HEK293T (cell line): ENCODE measurements at regions not wholly inside any gene's neighbourhood (a gene's known extent, or its start where the extent isn't known, plus 50 kb on each side); places are given as distances from the start of the nearest gene placed in this dataset.

Experiments
- CTCF ChIA-PET: fragments of 350-600 bp; formaldehyde crosslinking; extraction: SDS; loops from one replicate; lab custom pipeline; 2021; ENCODE audit warnings: antibody characterized with exemption, inconsistent platforms; lab: Yijun Ruan, JAX
- POLR2A ChIA-PET: fragments of 350-600 bp; formaldehyde crosslinking; extraction: SDS; loops from one replicate; lab custom pipeline; 2020; ENCODE audit warnings: antibody characterized with exemption, inconsistent platforms; lab: Yijun Ruan, JAX
- DNase-seq: peaks from one replicate; pipeline ENCODE4 v3.0.0; 2012; ENCODE audit warnings: mixed read lengths; ENCODE audit errors: extremely low spot score
- ARNT ChIP-seq: fragments of 450-650 bp; IDR thresholded peaks from 2 replicates; pipeline ENCODE4 v1.6.1; 2017; ENCODE audit warnings: mild to moderate bottlenecking
- BHLHE40 ChIP-seq: fragments of 450-650 bp; IDR thresholded peaks from 2 replicates; pipeline ENCODE4 v1.6.1; 2016; ENCODE audit warnings: mild to moderate bottlenecking, moderate library complexity, borderline replicate concordance
- CTBP1 ChIP-seq: fragments of 450-650 bp; IDR thresholded peaks from 2 replicates; pipeline ENCODE4 v1.6.1; 2016; ENCODE audit warnings: borderline replicate concordance
- ELF4 ChIP-seq: fragments of 450-650 bp; IDR thresholded peaks from 2 replicates; pipeline ENCODE4 v1.6.1; 2017; ENCODE audit warnings: antibody characterized with exemption
- FOXA1 ChIP-seq: fragments of 450-650 bp; IDR thresholded peaks from 2 replicates; pipeline ENCODE4 v1.6.1; 2016; ENCODE audit warnings: mild to moderate bottlenecking
- FOXK2 ChIP-seq: fragments of 450-650 bp; IDR thresholded peaks from 2 replicates; pipeline ENCODE4 v1.6.1; 2016; ENCODE audit warnings: mild to moderate bottlenecking
- FOXM1 ChIP-seq: fragments of 450-650 bp; IDR thresholded peaks from 2 replicates; pipeline ENCODE4 v1.6.1; 2017; ENCODE audit warnings: mild to moderate bottlenecking, borderline replicate concordance
- HDGF ChIP-seq: fragments of 450-650 bp; IDR thresholded peaks from 2 replicates; pipeline ENCODE4 v1.6.1; 2017; ENCODE audit warnings: antibody characterized with exemption, borderline replicate concordance
- L3MBTL2 ChIP-seq: fragments of 450-650 bp; conservative IDR thresholded peaks from 2 replicates; pipeline ENCODE4 v1.6.1; 2016; ENCODE audit warnings: mild to moderate bottlenecking
- LEF1 ChIP-seq: fragments of 450-650 bp; IDR thresholded peaks from 2 replicates; pipeline ENCODE4 v1.6.1; 2017; ENCODE audit warnings: mild to moderate bottlenecking, borderline replicate concordance
- NFRKB ChIP-seq: fragments of 450-650 bp; IDR thresholded peaks from 2 replicates; pipeline ENCODE4 v1.6.1; 2016; ENCODE audit warnings: mild to moderate bottlenecking, moderate library complexity
- SP1 ChIP-seq: fragments of 450-650 bp; IDR thresholded peaks from 2 replicates; pipeline ENCODE4 v1.6.1; 2017
- SUZ12 ChIP-seq: fragments of 450-650 bp; IDR thresholded peaks from 2 replicates; pipeline ENCODE4 v1.6.1; 2016; ENCODE audit warnings: mild to moderate bottlenecking
- TARDBP ChIP-seq: fragments of 450-650 bp; IDR thresholded peaks from 2 replicates; pipeline ENCODE4 v1.6.1; 2016
- ZNF384 ChIP-seq: fragments of 450-650 bp; IDR thresholded peaks from 2 replicates; pipeline ENCODE4 v1.6.1; 2016
- TF ChIP-seq, protein P1 (sequence below): fragments of 450-650 bp; IDR thresholded peaks from 2 replicates; pipeline ENCODE4 v1.6.1; 2016

- CTCF ChIA-PET: no interaction called here
These were observed 113.5 kb downstream of the HTR5A start for GRCh38 chr7:155183655-155184054.

DNA sequence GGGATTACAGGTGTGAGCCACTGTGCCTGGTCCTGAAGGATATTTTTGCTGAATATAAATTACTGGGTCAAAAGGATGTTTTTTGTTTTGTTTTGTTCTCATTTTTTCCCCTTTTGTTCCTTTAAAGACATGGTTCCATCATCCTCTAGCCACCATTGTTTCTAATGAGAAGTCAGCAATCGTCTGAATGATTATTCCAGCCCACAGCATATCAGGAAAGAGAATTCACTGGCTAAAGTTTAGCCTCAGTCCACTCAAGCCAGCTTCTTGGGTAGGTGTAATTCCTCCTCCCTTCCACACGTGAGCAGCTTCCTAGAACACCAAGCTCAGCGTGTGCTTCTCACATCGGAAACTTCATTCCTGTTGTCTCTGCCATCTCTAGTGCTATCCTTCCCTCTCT, 112.8 kb upstream of the INSIG1 start:
- no peak for DNase-seq
- TF ChIP-seq SUZ12 (no peak), TARDBP (no peak), CTBP1 (no peak), FOXA1 (no peak), BHLHE40 (no peak), ZNF384 (no peak), FOXK2 (no peak), FOXM1 (no peak), ELF4 (no peak), HDGF (no peak), LEF1 (no peak), L3MBTL2 (no peak), ARNT (no peak), NFRKB (no peak), SP1 (no peak)
- TF ChIP-seq, protein P1, sequence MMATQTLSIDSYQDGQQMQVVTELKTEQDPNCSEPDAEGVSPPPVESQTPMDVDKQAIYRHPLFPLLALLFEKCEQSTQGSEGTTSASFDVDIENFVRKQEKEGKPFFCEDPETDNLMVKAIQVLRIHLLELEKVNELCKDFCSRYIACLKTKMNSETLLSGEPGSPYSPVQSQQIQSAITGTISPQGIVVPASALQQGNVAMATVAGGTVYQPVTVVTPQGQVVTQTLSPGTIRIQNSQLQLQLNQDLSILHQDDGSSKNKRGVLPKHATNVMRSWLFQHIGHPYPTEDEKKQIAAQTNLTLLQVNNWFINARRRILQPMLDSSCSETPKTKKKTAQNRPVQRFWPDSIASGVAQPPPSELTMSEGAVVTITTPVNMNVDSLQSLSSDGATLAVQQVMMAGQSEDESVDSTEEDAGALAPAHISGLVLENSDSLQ: no peak
- ChIA-PET POLR2A (no interaction called here), CTCF (no interaction called here)

More at GRCh38 chr7:155183655-155184054, 113.5 kb downstream of the HTR5A start:
- POLR2A ChIA-PET: no interaction called here
- DNase-seq: no peak
- TF ChIP-seq HDGF (no peak), SP1 (no peak), FOXK2 (no peak), ZNF384 (no peak), NFRKB (no peak), SUZ12 (no peak), BHLHE40 (no peak), LEF1 (no peak), ARNT (no peak)

DNA sequence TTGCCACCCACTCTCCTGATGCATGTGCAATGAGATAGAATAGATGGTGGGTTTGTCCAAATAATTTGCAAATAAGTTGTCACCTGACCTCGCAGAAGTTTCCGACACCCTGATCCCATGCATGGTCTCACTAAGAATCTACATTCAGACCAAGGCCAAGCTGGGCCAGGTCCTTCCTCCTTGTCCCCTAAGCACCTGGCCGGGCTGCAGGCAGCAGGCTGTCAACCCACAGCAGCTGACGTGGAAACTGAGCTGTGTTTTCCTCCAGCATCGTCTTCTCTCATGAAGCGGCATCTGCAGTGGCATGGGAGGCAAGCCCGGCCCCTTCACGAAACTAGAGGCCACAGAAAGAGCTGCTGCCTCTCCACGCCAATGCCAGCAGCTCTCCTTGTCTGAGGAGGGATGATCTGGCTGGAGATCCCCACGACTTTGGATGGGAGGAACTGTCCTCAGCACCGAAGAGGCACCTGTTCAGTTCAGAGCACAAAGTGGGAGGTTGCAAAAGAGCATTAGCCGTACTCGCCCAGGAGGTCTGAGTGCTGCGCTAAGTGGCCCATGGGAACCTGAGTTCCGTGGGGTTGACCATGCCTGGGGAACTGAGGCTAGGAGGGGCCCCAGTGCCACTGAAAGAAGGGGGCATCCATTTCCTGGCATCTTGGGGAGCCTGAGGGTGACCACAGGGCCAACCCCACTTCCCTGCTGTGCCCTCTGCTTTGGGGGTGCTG, 110.5 kb upstream of the INSIG1 start:
- CTCF ChIA-PET: no interaction called here
- TF ChIP-seq LEF1 (no peak), HDGF (no peak), TARDBP (no peak)
- no peak for DNase-seq
- POLR2A ChIA-PET: no interaction called here

GRCh38 chr7:155188357-155188756, 109.3 kb upstream of the INSIG1 start:
- no peak for DNase-seq
- CTCF ChIA-PET: no interaction called here
- POLR2A ChIA-PET: interaction anchor here (1.0 kb wide), 1 partner anchor 17 kb away, joined by 4 read pairs; no protein-coding TSS in a partner anchor
- TF ChIP-seq FOXA1 (no peak), SUZ12 (no peak), SP1 (no peak), L3MBTL2 (no peak), CTBP1 (no peak), NFRKB (no peak), ARNT (no peak), ZNF384 (no peak), ELF4 (no peak), BHLHE40 (no peak), TARDBP (no peak), HDGF (no peak), FOXM1 (no peak), LEF1 (no peak), FOXK2 (no peak)
- TF ChIP-seq, protein P1: no peak

- POLR2A ChIA-PET: interaction anchor here (1.0 to 1.5 kb wide), 2 partner anchors 16 to 109 kb away, joined by 4 to 6 read pairs; partner anchors contain the start of gene INSIG1
- TF ChIP-seq FOXM1 (no peak), L3MBTL2 (no peak), FOXK2 (no peak), TARDBP (no peak), NFRKB (no peak), ARNT (no peak), SUZ12 (no peak), BHLHE40 (no peak), ELF4 (no peak), HDGF (no peak), FOXA1 (no peak), SP1 (no peak), ZNF384 (no peak), CTBP1 (no peak), LEF1 (no peak)
- TF ChIP-seq, protein P1: no peak
- CTCF ChIA-PET: interaction anchor here (1.3 to 2.5 kb wide), 4 partner anchors 11 to 168 kb away, joined by 3 to 14 read pairs (median 4); no protein-coding TSS in a partner anchor
- no peak for DNase-seq
These were observed 108.7 kb upstream of the INSIG1 start for GRCh38 chr7:155188821-155189581.
